GM13976 (cell line): ENCODE measurements at regions not wholly inside any gene's neighbourhood (a gene's known extent, or its start where the extent isn't known, plus 50 kb on each side); places are given as distances from the start of the nearest gene placed in this dataset.

ENCODE experiments used
- DNase-seq: peaks from one replicate; pipeline ENCODE4 v3.0.0; 2012; ENCODE audit warnings: low spot score
- CTCF ChIP-seq: IDR thresholded peaks from 2 replicates; pipeline ENCODE4 v1.5.1; 2012; ENCODE audit warnings: borderline replicate concordance, mild to moderate bottlenecking; ENCODE audit not compliant: insufficient read depth; ENCODE audit errors: extremely low read depth, missing control alignments, control extremely low read depth
- in situ Hi-C: fragments of 300-500 bp; cut with MboI; formaldehyde crosslinking; loops from one replicate; pipeline ENCODE4 v1.12.0; 2022; ENCODE audit warnings: low sequenced_read_pairs, mixed read lengths, inconsistent platforms; ENCODE audit not compliant: unreplicated experiment

GRCh38 chr1:95396557-95396956, 162.5 kb downstream of the RWDD3 start:
- DNase-seq: no peak
- in situ Hi-C loops: no loop called here
- TF ChIP-seq CTCF: no peak

- DNase-seq: no peak
- in situ Hi-C loops: no loop called here
- TF ChIP-seq CTCF: no peak
These were observed 168.8 kb downstream of the RWDD3 start for GRCh38 chr1:95402780-95403179.

GRCh38 chr1:95406279-95406678, 172.3 kb downstream of the RWDD3 start:
- no peak for TF ChIP-seq CTCF
- DNase-seq: no peak
- in situ Hi-C loops: no loop called here

GRCh38 chr1:95407131-95407885, 173.3 kb downstream of the RWDD3 start:
- no peak for DNase-seq
- in situ Hi-C loops: no loop called here
- TF ChIP-seq CTCF: no peak

GRCh38 chr1:95407886-95408291, 173.9 kb downstream of the RWDD3 start:
- in situ Hi-C loops: no loop called here
- no peak for TF ChIP-seq CTCF
- no peak for DNase-seq

GRCh38 chr1:95408507-95409136, 174.6 kb downstream of the RWDD3 start:
- TF ChIP-seq CTCF: no peak
- in situ Hi-C loops: no loop called here
- no peak for DNase-seq

- in situ Hi-C loops: no loop called here
- no peak for TF ChIP-seq CTCF
- no peak for DNase-seq
These were observed 175.3 kb downstream of the RWDD3 start for GRCh38 chr1:95409276-95409675.
